ENCODE measurements at regions not wholly inside any gene's neighbourhood (a gene's known extent, or its start where the extent isn't known, plus 50 kb on each side); places are given as distances from the start of the nearest gene placed in this dataset.

- TF ChIP-seq ZBTB40 (IDR thresholded peaks at IDR 0.05) (no peak), ZBTB40 (CRISPR knock-in tag; IDR thresholded peaks at IDR 0.05) (no peak), HINFP (CRISPR knock-in tag; IDR thresholded peaks at IDR 0.05; ENCODE audit: low read depth) (no peak; the same call in 1 of the 2 replicates), GABPB1 (CRISPR knock-in tag; IDR thresholded peaks at IDR 0.05) (peak; percentile 77), SP2 (CRISPR knock-in tag; IDR thresholded peaks at IDR 0.05) (peak; percentile 54; the same call in 1 of the 2 replicates), ZNF556 (CRISPR knock-in tag; IDR thresholded peaks at IDR 0.05; ENCODE audit: borderline replicate concordance) (no peak; the same call in 1 of the 2 replicates), HDAC6 (IDR thresholded peaks at IDR 0.05; ENCODE audit: low read depth, low read length) (no peak), ZFP91 (CRISPR knock-in tag; IDR thresholded peaks at IDR 0.05; ENCODE audit: borderline replicate concordance) (no peak), EP300 (IDR thresholded peaks at IDR 0.05; ENCODE audit: low read depth in 2 of 2, low read length in 2 of 2) (0 out of 4 replicates have a peak, but pooled peaks of 1 of the 2 experiments have one; percentile 6), EP300 (CRISPR knock-in tag; IDR thresholded peaks at IDR 0.05; ENCODE audit: borderline replicate concordance) (no peak), KDM5A (IDR thresholded peaks at IDR 0.05; ENCODE audit: borderline replicate concordance, low read length) (peak; percentile 97), ELF3 (CRISPR knock-in tag; IDR thresholded peaks at IDR 0.05) (0 out of 2 replicates have a peak, but pooled peaks have one; percentile 22), ZMYM4 (CRISPR knock-in tag; IDR thresholded peaks at IDR 0.05) (no peak; the same call in 1 of the 2 replicates), CREM (IDR thresholded peaks at IDR 0.05) (peak; percentile 37; the same call in 1 of the 2 replicates), CREM (CRISPR knock-in tag; IDR thresholded peaks at IDR 0.05) (no peak), CENPT (CRISPR knock-in tag; IDR thresholded peaks at IDR 0.05; ENCODE audit: low read depth) (no peak), KAT2B (IDR thresholded peaks at IDR 0.05; ENCODE audit: borderline replicate concordance, low read depth, low read length) (no peak), ZFY (CRISPR knock-in tag; IDR thresholded peaks at IDR 0.05) (peak; percentile 93)
Measured at GRCh38 chrX:131830400-131831184, 192.5 kb upstream of the STK26 start (continued).

Measured in HepG2 (cell line).